GM12878 (cell line): ENCODE measurements at regions not wholly inside any gene's neighbourhood (a gene's known extent, or its start where the extent isn't known, plus 50 kb on each side); places are given as distances from the start of the nearest gene placed in this dataset.

Source experiments
- ATAC-seq: fragments of 200-7000 bp; cut with Tn5 transposase; 3 replicates; pipeline ENCODE4 v1.9.1; 2020; ENCODE audit warnings: mild to moderate bottlenecking, moderate library complexity
- BruUV-seq: library from RNA; stranded (reverse); fragments of 400-500 nt; replicated peaks from 2 replicates; lab custom pipeline; 2021; lab: Mats Ljungman, UMichigan
- CTCF ChIA-PET: fragments of 300-600 bp; sonication (Branson Sonifier 250); formaldehyde crosslinking; extraction: SDS; loops from one replicate; lab custom pipeline; 2021; ENCODE audit warnings: inconsistent platforms; lab: Yijun Ruan, JAX
- POLR2A ChIA-PET: fragments of 350-600 bp; formaldehyde crosslinking; extraction: SDS; loops from one replicate; lab custom pipeline; 2021; ENCODE audit warnings: inconsistent platforms; lab: Charles Lee
- RAD21 ChIA-PET: fragments of 300-600 bp; sonication (Branson Sonifier 250); formaldehyde crosslinking; loops from one replicate; lab custom pipeline; 2023; ENCODE audit warnings: antibody characterized with exemption; ENCODE audit not compliant: unreplicated experiment; lab: Charles Lee
- SMC1A ChIA-PET: fragments of 300-600 bp; sonication (Branson Sonifier 250); formaldehyde crosslinking; loops from one replicate; lab custom pipeline; 2023; ENCODE audit not compliant: unreplicated experiment, uncharacterized antibody; lab: Charles Lee
- DNase-seq: peaks from one replicate; pipeline ENCODE4 v3.0.0-alpha.2; 2011; ENCODE audit warnings: low read depth, low spot score
- FAIRE-seq: peaks from 3 replicates; lab custom pipeline; 2011; peaks lifted over from hg19 to GRCh38; lab: Jason Lieb, UNC
- H2AFZ ChIP-seq: 2 replicates; pipeline ENCODE4 v1.6.0; 2011; ENCODE audit warnings: low read depth, low read length, control low read depth; ENCODE audit not compliant: control insufficient read depth
- H3K27ac ChIP-seq: 2 replicates; pipeline ENCODE4 v1.5.1; 2011; ENCODE audit warnings: control low read depth; ENCODE audit not compliant: control insufficient read depth, insufficient read depth
- H3K27me3 ChIP-seq, 2 experiments: replicated peaks in 1 of 2; 2 replicates each; pipeline versions ENCODE4 v1.6.0 to v1.6.1; 2011; ENCODE audit warnings: low read length in 1 of 2; ENCODE audit not compliant: control insufficient read depth in 2 of 2, insufficient read depth in 2 of 2
- H3K36me3 ChIP-seq, 2 experiments: 2 replicates each; pipeline ENCODE4 v1.5.1; 2011; ENCODE audit warnings: low read length in 1 of 2; ENCODE audit not compliant: control insufficient read depth in 2 of 2, insufficient read depth in 2 of 2
- H3K4me1 ChIP-seq: 2 replicates; pipeline ENCODE4 v1.6.1; 2011; ENCODE audit warnings: mild to moderate bottlenecking, low read length, moderate library complexity, mixed read lengths; ENCODE audit not compliant: control insufficient read depth, insufficient read depth
- H3K4me2 ChIP-seq: 2 replicates; pipeline ENCODE4 v1.6.0; 2011; ENCODE audit warnings: control low read depth; ENCODE audit not compliant: control insufficient read depth, insufficient read depth
- H3K4me3 ChIP-seq: fragments of 200-600 bp; sonication (generic); 2 replicates; pipeline ENCODE4 v1.5.1; 2016
- H3K79me2 ChIP-seq: 2 replicates; pipeline ENCODE4 v1.6.0; 2011; ENCODE audit warnings: low read length; ENCODE audit not compliant: control insufficient read depth, insufficient read depth
- H3K9ac ChIP-seq: 2 replicates; pipeline ENCODE4 v1.8.0; 2011; ENCODE audit warnings: low read length, control low read depth, mixed read lengths; ENCODE audit not compliant: control insufficient read depth, insufficient read depth
- H3K9me3 ChIP-seq: replicated peaks from 3 replicates; pipeline ENCODE4 v1.5.1; 2011; ENCODE audit warnings: mild to moderate bottlenecking, low read length; ENCODE audit not compliant: control insufficient read depth, insufficient read depth
- H4K20me1 ChIP-seq: 2 replicates; pipeline ENCODE4 v1.6.0; 2011; ENCODE audit not compliant: control insufficient read depth, insufficient read depth
- CBX5 ChIP-seq: sonication (generic); IDR thresholded peaks from 2 replicates; pipeline ENCODE4 v1.6.1; 2016; ENCODE audit warnings: low read depth, moderate library complexity, mild to moderate bottlenecking, inconsistent platforms
- MEF2B ChIP-seq: fragments of 450-650 bp; IDR thresholded peaks from 2 replicates; pipeline ENCODE4 v1.6.1; 2018; ENCODE audit warnings: mild to moderate bottlenecking, moderate library complexity; ENCODE audit not compliant: partially characterized antibody, poor library complexity, severe bottlenecking
- MTA2 ChIP-seq: fragments of 450-650 bp; IDR thresholded peaks from 2 replicates; pipeline ENCODE4 v1.6.1; 2016; ENCODE audit warnings: low read depth, mild to moderate bottlenecking, moderate library complexity
- NFXL1 ChIP-seq: fragments of 450-650 bp; IDR thresholded peaks from 2 replicates; pipeline ENCODE4 v1.6.1; 2017; ENCODE audit warnings: antibody characterized with exemption, mild to moderate bottlenecking, borderline replicate concordance
- POLR2A ChIP-seq: IDR thresholded peaks from 2 replicates; pipeline ENCODE4 v1.6.1; 2011; ENCODE audit warnings: low read depth, mild to moderate bottlenecking, low read length
- RAD51 ChIP-seq: fragments of 450-650 bp; IDR thresholded peaks from 2 replicates; pipeline ENCODE4 v1.6.1; 2016; ENCODE audit warnings: moderate library complexity, mild to moderate bottlenecking, inconsistent platforms
- SIX5 ChIP-seq: IDR thresholded peaks from 2 replicates; pipeline ENCODE4 v1.6.1; 2011; ENCODE audit warnings: mild to moderate bottlenecking, low read depth, low read length, moderate library complexity; ENCODE audit not compliant: severe bottlenecking
- SMC3 ChIP-seq: IDR thresholded peaks from 2 replicates; pipeline ENCODE4 v1.6.1; 2011; ENCODE audit warnings: low read length, improper control_type of control experiment, borderline replicate concordance
- STAT1 ChIP-seq: fragments of 450-650 bp; conservative IDR thresholded peaks from 2 replicates; pipeline ENCODE4 v1.6.1; 2014; ENCODE audit warnings: antibody characterized with exemption, mild to moderate bottlenecking
- YY1 ChIP-seq: IDR thresholded peaks from 2 replicates; pipeline ENCODE4 v1.6.1; 2011; ENCODE audit warnings: low read depth, mild to moderate bottlenecking, low read length
- ZBTB33 ChIP-seq: fragments of 450-650 bp; IDR thresholded peaks from 2 replicates; pipeline ENCODE4 v1.6.1; 2017; ENCODE audit warnings: mild to moderate bottlenecking
- ZNF384 ChIP-seq: IDR thresholded peaks from 2 replicates; pipeline ENCODE4 v1.6.1; 2012; ENCODE audit warnings: low read depth, mild to moderate bottlenecking, low read length, improper control_type of control experiment, borderline replicate concordance
- WGBS: methylation state at CpG from one replicate; pipeline ENCODE4 v1.1.6; 2016; ENCODE audit warnings: low lambda C conversion rate; ENCODE audit not compliant: insufficient replicate concordance, insufficient coverage; ENCODE audit errors: missing lambda C conversion rate; 5-methylcytosine and 5-hydroxymethylcytosine counted together
- in situ Hi-C: fragments of 300-500 bp; cut with MboI; formaldehyde crosslinking; loops from 9 replicates; pipeline ENCODE4 v1.14.3; 2018; ENCODE audit warnings: mixed read lengths
- intact Hi-C: fragments of 100-400 bp; cut with micrococcal nuclease; formaldehyde crosslinking; loops from one replicate; pipeline ENCODE4 v1.14.2; 2022; ENCODE audit not compliant: unreplicated experiment
- TF ChIP-seq, protein P1 (sequence below): fragments of 450-650 bp; IDR thresholded peaks from 2 replicates; pipeline ENCODE4 v1.6.1; 2017; ENCODE audit warnings: antibody characterized with exemption, mild to moderate bottlenecking, moderate library complexity
- TF ChIP-seq, protein P2 (sequence below): IDR thresholded peaks from 2 replicates; pipeline ENCODE4 v1.6.1; 2012; ENCODE audit warnings: low read depth, low read length, improper control_type of control experiment

GRCh38 chr10:65196111-65196510, 1674.9 kb downstream of the REEP3 start (continued):
- TF ChIP-seq STAT1 (no peak), MTA2 (no peak), NFXL1 (no peak)
- TF ChIP-seq, protein P1, sequence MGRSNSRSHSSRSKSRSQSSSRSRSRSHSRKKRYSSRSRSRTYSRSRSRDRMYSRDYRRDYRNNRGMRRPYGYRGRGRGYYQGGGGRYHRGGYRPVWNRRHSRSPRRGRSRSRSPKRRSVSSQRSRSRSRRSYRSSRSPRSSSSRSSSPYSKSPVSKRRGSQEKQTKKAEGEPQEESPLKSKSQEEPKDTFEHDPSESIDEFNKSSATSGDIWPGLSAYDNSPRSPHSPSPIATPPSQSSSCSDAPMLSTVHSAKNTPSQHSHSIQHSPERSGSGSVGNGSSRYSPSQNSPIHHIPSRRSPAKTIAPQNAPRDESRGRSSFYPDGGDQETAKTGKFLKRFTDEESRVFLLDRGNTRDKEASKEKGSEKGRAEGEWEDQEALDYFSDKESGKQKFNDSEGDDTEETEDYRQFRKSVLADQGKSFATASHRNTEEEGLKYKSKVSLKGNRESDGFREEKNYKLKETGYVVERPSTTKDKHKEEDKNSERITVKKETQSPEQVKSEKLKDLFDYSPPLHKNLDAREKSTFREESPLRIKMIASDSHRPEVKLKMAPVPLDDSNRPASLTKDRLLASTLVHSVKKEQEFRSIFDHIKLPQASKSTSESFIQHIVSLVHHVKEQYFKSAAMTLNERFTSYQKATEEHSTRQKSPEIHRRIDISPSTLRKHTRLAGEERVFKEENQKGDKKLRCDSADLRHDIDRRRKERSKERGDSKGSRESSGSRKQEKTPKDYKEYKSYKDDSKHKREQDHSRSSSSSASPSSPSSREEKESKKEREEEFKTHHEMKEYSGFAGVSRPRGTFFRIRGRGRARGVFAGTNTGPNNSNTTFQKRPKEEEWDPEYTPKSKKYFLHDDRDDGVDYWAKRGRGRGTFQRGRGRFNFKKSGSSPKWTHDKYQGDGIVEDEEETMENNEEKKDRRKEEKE: no peak

- 0% methylated on average over 1 of the region's 1 CpG for WGBS
- no peaks in the 10 kb centered on the region for H3K27me3 ChIP-seq
- DNase-seq: no peak
- H4K20me1 ChIP-seq: no peaks in the 10 kb centered on the region
- no peaks in the 10 kb centered on the region for H3K9me3 ChIP-seq
- BruUV-seq: no TSS peak
- no peak for FAIRE-seq
- no peaks in the 10 kb centered on the region for H3K4me1 ChIP-seq
- ATAC-seq: no peak
- no peak overlapping the region for H3K4me2 ChIP-seq
- POLR2A ChIA-PET: no interaction called here
- H3K9ac ChIP-seq: no peak overlapping the region
- no peaks in the 10 kb centered on the region for H3K79me2 ChIP-seq
- H3K27ac ChIP-seq: no peak overlapping the region
- H3K4me3 ChIP-seq: no peak overlapping the region
- in situ Hi-C loops (no loop called here), intact Hi-C loops (no loop called here)
- CTCF ChIA-PET: no interaction called here
- no peak overlapping the region for H2AFZ ChIP-seq
- no peaks in the 10 kb centered on the region for H3K36me3 ChIP-seq
- SMC1A ChIA-PET: no interaction called here
- TF ChIP-seq YY1: no peak
- no peak for TF ChIP-seq SIX5
- no peak for TF ChIP-seq MEF2B
- no peak for TF ChIP-seq ZBTB33
- TF ChIP-seq CBX5: no peak
- TF ChIP-seq RAD51: no peak
- no peak for TF ChIP-seq ZNF384
- TF ChIP-seq, protein P2, sequence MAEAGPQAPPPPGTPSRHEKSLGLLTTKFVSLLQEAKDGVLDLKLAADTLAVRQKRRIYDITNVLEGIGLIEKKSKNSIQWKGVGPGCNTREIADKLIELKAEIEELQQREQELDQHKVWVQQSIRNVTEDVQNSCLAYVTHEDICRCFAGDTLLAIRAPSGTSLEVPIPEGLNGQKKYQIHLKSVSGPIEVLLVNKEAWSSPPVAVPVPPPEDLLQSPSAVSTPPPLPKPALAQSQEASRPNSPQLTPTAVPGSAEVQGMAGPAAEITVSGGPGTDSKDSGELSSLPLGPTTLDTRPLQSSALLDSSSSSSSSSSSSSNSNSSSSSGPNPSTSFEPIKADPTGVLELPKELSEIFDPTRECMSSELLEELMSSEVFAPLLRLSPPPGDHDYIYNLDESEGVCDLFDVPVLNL: no peak
- TF ChIP-seq POLR2A: no peak
- TF ChIP-seq SMC3: no peak
- RAD21 ChIA-PET: no interaction called here
These were observed 1676.7 kb downstream of the REEP3 start for GRCh38 chr10:65197935-65198334.
